Hepatocyte (in vitro differentiated cells): ENCODE measurements at regions not wholly inside any gene's neighbourhood (a gene's known extent, or its start where the extent isn't known, plus 50 kb on each side); places are given as distances from the start of the nearest gene placed in this dataset.

Source experiments
- CTCF ChIP-seq: fragments of 200-600 bp; sonication (generic); IDR thresholded peaks from 2 replicates; pipeline ENCODE4 v1.5.1; 2016; ENCODE audit warnings: antibody characterized with exemption, mild to moderate bottlenecking; ENCODE audit not compliant: poor library complexity
- EZH2 ChIP-seq: fragments of 200-600 bp; sonication (generic); IDR thresholded peaks from 2 replicates; pipeline ENCODE4 v1.6.1; 2016; ENCODE audit warnings: antibody characterized with exemption, mild to moderate bottlenecking, borderline replicate concordance
- EZH2phosphoT487 ChIP-seq: fragments of 200-600 bp; sonication (generic); IDR thresholded peaks from one replicate; pipeline ENCODE4 v1.6.1; 2018; ENCODE audit warnings: antibody characterized with exemption, mild to moderate bottlenecking, low read depth, moderate library complexity; ENCODE audit not compliant: unreplicated experiment, severe bottlenecking

GRCh38 chr15:98523912-98524662 is 124.3 kb upstream of the IGF1R start:
- TF ChIP-seq EZH2 (no peak), CTCF (no peak), EZH2phosphoT487 (no peak)
